Gastrocnemius medialis (tissue), 4 donors: ENCODE measurements at regions not wholly inside any gene's neighbourhood (a gene's known extent, or its start where the extent isn't known, plus 50 kb on each side); places are given as distances from the start of the nearest gene placed in this dataset.
A peak's percentile ranks its signal among the peaks of the same experiment; 100 is the strongest.

Source experiments
- ATAC-seq, 2 donors: fragments of 150-250 bp; one replicate each; pipeline ENCODE4 v1.9.1; 2016
- DNase-seq, 2 donors: peaks; one replicate each; pipeline ENCODE4 v3.0.0-alpha.2; 2019
- H3K27ac ChIP-seq, 4 donors: fragments of 200-600 bp; sonication (generic); 1 replicate in 1 of 4; 2 replicates in 3 of 4; pipeline ENCODE4 v1.5.1; 2016 to 2018; ENCODE audit warnings: mild to moderate bottlenecking in 2 of 4, moderate library complexity in 1 of 4
- H3K27me3 ChIP-seq, 3 donors: fragments of 200-600 bp; sonication (generic) in 2 of 3; 1 replicate in 1 of 3; 2 replicates in 2 of 3; pipeline versions ENCODE4 v1.5.1 to v1.6.0; 2016 to 2019; ENCODE audit warnings: mild to moderate bottlenecking in 1 of 3, moderate library complexity in 1 of 3
- H3K36me3 ChIP-seq, 2 donors: fragments of 200-600 bp; sonication (generic) in 1 of 2; one replicate each; pipeline ENCODE4 v1.5.1; 2017 to 2018
- H3K4me1 ChIP-seq, 2 donors: fragments of 200-600 bp; sonication (generic) in 1 of 2; one replicate each; pipeline ENCODE4 v1.5.1; 2016 to 2017; ENCODE audit warnings: mild to moderate bottlenecking in 2 of 2
- H3K4me3 ChIP-seq, 4 donors: fragments of 200-600 bp; sonication (generic) in 3 of 4; 1 replicate in 1 of 4; 2 replicates in 3 of 4; pipeline ENCODE4 v1.5.1; 2016 to 2019; ENCODE audit warnings: mild to moderate bottlenecking in 2 of 4
- H3K9me3 ChIP-seq, 3 donors: fragments of 200-600 bp; sonication (generic) in 2 of 3; 1 replicate in 1 of 3; 2 replicates in 2 of 3; pipeline ENCODE4 v1.5.1; 2016 to 2019
- CTCF ChIP-seq, 5 experiments: fragments of 450-650 bp in 3 of 5; fragments of 200-600 bp in 2 of 5; sonication (generic) in 2 of 5; IDR thresholded peaks in 4 of 5; conservative IDR thresholded peaks in 1 of 5; 1 replicate in 4 of 5; 2 replicates in 1 of 5; pipeline ENCODE4 v1.5.1; 2016 to 2019; ENCODE audit warnings: antibody characterized with exemption in 5 of 5, mild to moderate bottlenecking in 3 of 5, moderate library complexity in 3 of 5
- POLR2A ChIP-seq, 2 donors: fragments of 450-650 bp; IDR thresholded peaks; one replicate each; pipeline ENCODE4 v1.6.1; 2017; ENCODE audit warnings: antibody characterized with exemption in 2 of 2, mild to moderate bottlenecking in 2 of 2, moderate library complexity in 2 of 2
- in situ Hi-C, 4 donors: fragments of 200-750 bp; cut with MboI; loops; one replicate each; pipeline versions ENCODE4 v1.15.0 to v1.8.0; 2017; ENCODE audit warnings: low sequenced_read_pairs in 4 of 4
- intact Hi-C: fragments of 100-400 bp; cut with DNase I; formaldehyde crosslinking; loops from one replicate; pipeline ENCODE4 v1.15.1; 2023; ENCODE audit warnings: low total_unique reads

GRCh38 chr4:20393486-20394100, 141.9 kb downstream of the SLIT2 start:
- no peaks in the 10 kb centered on the region for H3K9me3 ChIP-seq
- no peak for TF ChIP-seq CTCF (IDR thresholded peaks at IDR 0.05 in 4 of 5, conservative IDR thresholded peaks at IDR 0.05 in 1 of 5)
- TF ChIP-seq POLR2A (IDR thresholded peaks at IDR 0.05) = no peak
- ATAC-seq = no peak
- DNase-seq = no peak
- no peak overlapping the region for H3K27ac ChIP-seq
- no peaks in the 10 kb centered on the region for H3K4me1 ChIP-seq
- intact Hi-C loops (no loop called here), in situ Hi-C loops (no loop called here)
- H3K36me3 ChIP-seq = no peaks in the 10 kb centered on the region
- H3K27me3 ChIP-seq = no peaks in the 10 kb centered on the region
- H3K4me3 ChIP-seq = no peak overlapping the region

- ATAC-seq (no peak), DNase-seq (no peak)
- TF ChIP-seq CTCF (IDR thresholded peaks at IDR 0.05 in 4 of 5, conservative IDR thresholded peaks at IDR 0.05 in 1 of 5) = no peak
- no peak for TF ChIP-seq POLR2A (IDR thresholded peaks at IDR 0.05)
- in situ Hi-C loops = no loop called here
- no peaks in the 10 kb centered on the region for H3K9me3 ChIP-seq
- no peak overlapping the region for H3K4me3 ChIP-seq
- no peaks in the 10 kb centered on the region for H3K4me1 ChIP-seq
- H3K27me3 ChIP-seq = no peaks in the 10 kb centered on the region
- no peak overlapping the region for H3K27ac ChIP-seq
- intact Hi-C loops = no loop called here
- no peaks in the 10 kb centered on the region for H3K36me3 ChIP-seq
Observed at GRCh38 chr4:20394512-20394911, 142.8 kb downstream of the SLIT2 start.

- no peaks in the 10 kb centered on the region for H3K4me1 ChIP-seq
- no peaks in the 10 kb centered on the region for H3K9me3 ChIP-seq
- intact Hi-C loops = no loop called here
- no peaks in the 10 kb centered on the region for H3K27me3 ChIP-seq
- no peak for ATAC-seq
- no peaks in the 10 kb centered on the region for H3K36me3 ChIP-seq
- H3K27ac ChIP-seq = no peak overlapping the region
- H3K4me3 ChIP-seq = no peak overlapping the region
- DNase-seq = no peak
- in situ Hi-C loops = no loop called here
- TF ChIP-seq CTCF (IDR thresholded peaks at IDR 0.05 in 4 of 5, conservative IDR thresholded peaks at IDR 0.05 in 1 of 5) (peak in 1 of 5 experiments; percentile 13), POLR2A (IDR thresholded peaks at IDR 0.05) (no peak)
Observed at GRCh38 chr4:20395160-20395773, 143.6 kb downstream of the SLIT2 start.

- Histone ChIP-seq H3K9me3 (no peaks in the 10 kb centered on the region), H3K36me3 (no peaks in the 10 kb centered on the region), H3K27me3 (no peaks in the 10 kb centered on the region), H3K27ac (no peak overlapping the region), H3K4me3 (no peak overlapping the region), H3K4me1 (peaks cover 0 to 2% of the 10 kb centered on the region in 2 donors)
- ATAC-seq (no peak), DNase-seq (no peak)
- no peak for TF ChIP-seq POLR2A (IDR thresholded peaks at IDR 0.05)
- no peak for TF ChIP-seq CTCF (IDR thresholded peaks at IDR 0.05 in 4 of 5, conservative IDR thresholded peaks at IDR 0.05 in 1 of 5)
- in situ Hi-C loops (loop anchor here in 1 of 4 donors (25.0 kb wide), 1 partner anchor 284 kb away; no protein-coding TSS in a partner anchor), intact Hi-C loops (no loop called here)
Observed at GRCh38 chr4:20403290-20403689, 151.6 kb downstream of the SLIT2 start.
